HCT116 (cell line): ENCODE measurements at regions not wholly inside any gene's neighbourhood (a gene's known extent, or its start where the extent isn't known, plus 50 kb on each side); places are given as distances from the start of the nearest gene placed in this dataset.
A peak's percentile ranks its signal among the peaks of the same experiment; 100 is the strongest.

ENCODE experiments used
- ATAC-seq: fragments of 200-7000 bp; cut with Tn5 transposase; 2 replicates; pipeline ENCODE4 v1.9.1; 2020; ENCODE audit warnings: mild to moderate bottlenecking, moderate library complexity
- BruUV-seq: library from RNA; stranded (reverse); fragments of 400-500 nt; replicated peaks from 2 replicates; lab custom pipeline; 2021; lab: Mats Ljungman, UMichigan
- CTCF ChIA-PET: fragments of 300-600 bp; sonication (Branson Sonifier 250); formaldehyde crosslinking; loops from one replicate; lab custom pipeline; 2021; ENCODE audit warnings: antibody characterized with exemption; lab: Charles Lee
- POLR2A ChIA-PET: fragments of 300-600, 350-600 bp; sonication (Branson Sonifier 250); formaldehyde crosslinking; loops from one replicate; lab custom pipeline; 2021; ENCODE audit warnings: antibody characterized with exemption; lab: Charles Lee
- RAD21 ChIA-PET, 2 experiments: fragments of 300-600 bp; sonication (Branson Sonifier 250); formaldehyde crosslinking; loops; one replicate each; lab custom pipeline; 2023; ENCODE audit warnings: low total read pairs in 2 of 2; ENCODE audit not compliant: uncharacterized antibody in 2 of 2, unreplicated experiment in 2 of 2, low non-redundant PET in 1 of 2; lab: Charles Lee
- DNase-seq: peaks from one replicate; pipeline ENCODE4 v3.0.0-alpha.2; 2010; ENCODE audit warnings: low read depth, low spot score
- H2AFZ ChIP-seq: fragments of 200-600 bp; shearing (Covaris generic), sonication (generic); 2 replicates; pipeline ENCODE4 v1.6.1; 2017; ENCODE audit warnings: low read depth, mixed run types, mixed read lengths, antibody characterized with exemption, low read length; ENCODE audit not compliant: poor library complexity, severe bottlenecking
- H3K27ac ChIP-seq: 2 replicates; pipeline ENCODE4 v1.5.1; 2012; ENCODE audit warnings: low read depth, low read length
- H3K27me3 ChIP-seq: fragments of 200-600 bp; sonication (generic); 2 replicates; pipeline ENCODE4 v1.6.1; 2016; ENCODE audit warnings: mixed run types, low read length, mixed read lengths; ENCODE audit not compliant: insufficient read depth
- H3K36me3 ChIP-seq, 2 experiments: fragments of 200-500 bp in 1 of 2; fragments of 200-600 bp in 1 of 2; sonication (Bioruptor generic) in 1 of 2; sonication (generic) in 1 of 2; 2 replicates each; pipeline versions ENCODE4 v1.5.1 to v1.6.1; 2014 to 2016; ENCODE audit warnings: low read length in 2 of 2, inconsistent platforms in 1 of 2, mixed read lengths in 1 of 2, mixed run types in 1 of 2; ENCODE audit not compliant: insufficient read depth in 2 of 2, control insufficient read depth in 1 of 2
- H3K4me1 ChIP-seq, 2 experiments: fragments of 200-600 bp in 1 of 2; sonication (generic) in 1 of 2; 2 replicates each; pipeline versions ENCODE4 v1.5.1 to v1.6.1; 2012 to 2017; ENCODE audit warnings: low read length in 2 of 2, inconsistent platforms in 1 of 2, mild to moderate bottlenecking in 1 of 2, mixed read lengths in 1 of 2, mixed run types in 1 of 2, moderate library complexity in 1 of 2; ENCODE audit not compliant: insufficient read depth in 2 of 2, control insufficient read depth in 1 of 2
- H3K4me2 ChIP-seq: fragments of 200-600 bp; sonication (generic); 2 replicates; pipeline ENCODE4 v1.6.1; 2017; ENCODE audit warnings: mixed run types, low read length, mixed read lengths
- H3K4me3 ChIP-seq, 2 experiments: fragments of 200-600 bp in 1 of 2; sonication (generic) in 1 of 2; replicated peaks in 1 of 2; 2 replicates each; pipeline ENCODE4 v1.5.1; 2011 to 2016; ENCODE audit warnings: low read length in 2 of 2, control low read depth in 1 of 2, low read depth in 1 of 2, mild to moderate bottlenecking in 1 of 2, mixed read lengths in 1 of 2, mixed run types in 1 of 2
- H3K79me2 ChIP-seq: fragments of 200-600 bp; sonication (generic); 2 replicates; pipeline ENCODE4 v1.6.1; 2017; ENCODE audit warnings: mild to moderate bottlenecking, mixed run types, low read length, moderate library complexity, mixed read lengths; ENCODE audit not compliant: insufficient read depth
- H3K9ac ChIP-seq: fragments of 200-600 bp; sonication (generic); 2 replicates; pipeline ENCODE4 v1.6.1; 2016; ENCODE audit warnings: low read length, mixed read lengths
- H3K9me2 ChIP-seq: fragments of 200-600 bp; sonication (generic), shearing (Covaris generic); 2 replicates; pipeline ENCODE4 v1.6.1; 2017; ENCODE audit warnings: mixed run types, mild to moderate bottlenecking, moderate library complexity; ENCODE audit not compliant: insufficient read depth
- H3K9me3 ChIP-seq, 2 experiments: fragments of 200-500 bp in 1 of 2; fragments of 200-600 bp in 1 of 2; sonication (Bioruptor generic) in 1 of 2; sonication (generic) in 1 of 2; 2 replicates each; pipeline ENCODE4 v1.6.1; 2014 to 2017; ENCODE audit warnings: low read length in 2 of 2, mixed read lengths in 2 of 2, inconsistent platforms in 1 of 2, low read depth in 1 of 2, mild to moderate bottlenecking in 1 of 2, mixed run types in 1 of 2, moderate library complexity in 1 of 2; ENCODE audit not compliant: control insufficient read depth in 1 of 2, insufficient read depth in 1 of 2
- H4K20me1 ChIP-seq: fragments of 200-600 bp; sonication (generic), shearing (Covaris generic); 2 replicates; pipeline ENCODE4 v1.6.1; 2017; ENCODE audit warnings: mixed run types, mild to moderate bottlenecking, moderate library complexity; ENCODE audit not compliant: insufficient read depth
- EZH2 ChIP-seq: fragments of 200-600 bp; sonication (generic); IDR thresholded peaks from 2 replicates; pipeline ENCODE4 v1.6.1; 2017; ENCODE audit warnings: antibody characterized with exemption, mixed run types
- EZH2phosphoT487 ChIP-seq: fragments of 200-600 bp; IDR thresholded peaks from 2 replicates; pipeline ENCODE4 v1.6.1; 2018; ENCODE audit warnings: antibody characterized with exemption, borderline replicate concordance
- FOSL1 ChIP-seq: IDR thresholded peaks from 2 replicates; pipeline ENCODE4 v1.6.1; 2012; ENCODE audit warnings: low read depth
- JUND ChIP-seq: IDR thresholded peaks from 2 replicates; pipeline ENCODE4 v1.6.1; 2012
- SP1 ChIP-seq: IDR thresholded peaks from 2 replicates; pipeline ENCODE4 v1.6.1; 2012; ENCODE audit warnings: low read depth
- intact Hi-C: fragments of 100-400 bp; cut with micrococcal nuclease; formaldehyde crosslinking; loops from 2 replicates; pipeline ENCODE4 v1.10.0; 2022
- TF ChIP-seq, protein P1 (sequence below): IDR thresholded peaks from 2 replicates; pipeline ENCODE4 v1.6.1; 2012; ENCODE audit warnings: low read depth
- TF ChIP-seq, protein P2 (sequence below), 3 experiments: fragments of 200-600 bp in 1 of 3; sonication (generic) in 1 of 3; IDR thresholded peaks in 2 of 3; conservative IDR thresholded peaks in 1 of 3; 2 replicates each; pipeline ENCODE4 v1.5.1; 2012 to 2017; ENCODE audit warnings: low read depth in 2 of 3, low read length in 2 of 3, antibody characterized with exemption in 1 of 3, borderline replicate concordance in 1 of 3, control low read depth in 1 of 3, mild to moderate bottlenecking in 1 of 3, mixed read lengths in 1 of 3, mixed run types in 1 of 3, moderate library complexity in 1 of 3; ENCODE audit not compliant: insufficient read depth in 1 of 3
- TF ChIP-seq, protein P3 (sequence below): IDR thresholded peaks from 2 replicates; pipeline ENCODE4 v1.6.1; 2012

DNA sequence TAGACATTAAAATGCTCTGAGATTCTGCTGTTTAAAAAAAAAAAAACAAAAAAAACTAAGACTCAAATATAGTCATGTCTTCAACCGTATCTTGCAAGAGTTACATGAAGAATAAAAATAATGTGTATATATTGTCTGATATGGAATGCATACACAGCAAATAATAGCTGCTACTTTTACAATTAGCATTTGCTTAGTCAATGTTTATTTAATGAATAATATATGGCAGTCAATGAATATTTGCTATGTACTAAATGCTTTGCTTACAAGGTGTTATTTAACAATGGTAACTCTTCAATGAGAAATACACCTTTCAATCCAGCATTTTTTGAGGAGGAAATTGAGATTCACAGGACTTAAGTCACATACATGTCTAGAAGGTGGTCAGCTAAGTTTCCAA is 718.8 kb upstream of the SOX9 start:
- POLR2A ChIA-PET = interaction anchor here (3.1 kb wide), 1 partner anchor 11 kb away, joined by 10 read pairs; no protein-coding TSS in a partner anchor

DNA sequence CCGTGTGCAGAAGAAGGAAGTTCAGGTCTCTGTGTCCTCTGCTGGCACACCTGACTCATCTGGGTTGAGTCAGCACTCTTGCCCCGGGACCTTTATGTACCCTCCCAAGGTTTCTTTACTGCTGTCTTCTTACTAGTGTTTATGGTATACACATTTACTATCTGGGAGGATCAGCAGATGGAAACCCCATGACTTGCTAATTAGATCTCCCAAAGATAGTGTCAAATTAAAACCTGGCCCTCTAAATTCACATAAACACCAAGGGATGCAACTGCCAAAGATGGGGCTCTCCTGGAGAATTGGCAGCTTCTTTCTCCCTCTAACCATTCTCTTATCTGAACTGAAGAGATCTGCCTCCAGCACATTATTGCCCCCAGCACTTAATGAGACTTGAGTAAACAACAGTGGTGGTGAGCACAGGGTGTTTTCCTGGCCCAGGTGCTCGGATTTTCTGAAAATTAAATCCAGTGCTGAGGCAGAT is 718.1 kb upstream of the SOX9 start:
- intact Hi-C loops = no loop called here
- H3K4me2 ChIP-seq = peak overlapping the region; percentile 49
- H3K9ac ChIP-seq = no peak overlapping the region
- H3K27ac ChIP-seq = no peak overlapping the region
- ChIA-PET RAD21 (no interaction called here), CTCF (interaction anchor here (1.0 to 1.7 kb wide), 2 partner anchors 59 to 71 kb away, joined by 3 to 4 read pairs; no protein-coding TSS in a partner anchor), POLR2A (interaction anchor here (3.1 kb wide), 1 partner anchor 10 kb away, joined by 10 read pairs; no protein-coding TSS in a partner anchor)
- H3K9me2 ChIP-seq = no peaks in the 10 kb centered on the region
- no peaks in the 10 kb centered on the region for H3K27me3 ChIP-seq
- H3K4me3 ChIP-seq = no peak overlapping the region
- no peaks in the 10 kb centered on the region for H3K79me2 ChIP-seq
- ATAC-seq (peak; percentile 47; the same call in 1 of the 2 replicates), DNase-seq (no peak)
- TF ChIP-seq, protein P1, sequence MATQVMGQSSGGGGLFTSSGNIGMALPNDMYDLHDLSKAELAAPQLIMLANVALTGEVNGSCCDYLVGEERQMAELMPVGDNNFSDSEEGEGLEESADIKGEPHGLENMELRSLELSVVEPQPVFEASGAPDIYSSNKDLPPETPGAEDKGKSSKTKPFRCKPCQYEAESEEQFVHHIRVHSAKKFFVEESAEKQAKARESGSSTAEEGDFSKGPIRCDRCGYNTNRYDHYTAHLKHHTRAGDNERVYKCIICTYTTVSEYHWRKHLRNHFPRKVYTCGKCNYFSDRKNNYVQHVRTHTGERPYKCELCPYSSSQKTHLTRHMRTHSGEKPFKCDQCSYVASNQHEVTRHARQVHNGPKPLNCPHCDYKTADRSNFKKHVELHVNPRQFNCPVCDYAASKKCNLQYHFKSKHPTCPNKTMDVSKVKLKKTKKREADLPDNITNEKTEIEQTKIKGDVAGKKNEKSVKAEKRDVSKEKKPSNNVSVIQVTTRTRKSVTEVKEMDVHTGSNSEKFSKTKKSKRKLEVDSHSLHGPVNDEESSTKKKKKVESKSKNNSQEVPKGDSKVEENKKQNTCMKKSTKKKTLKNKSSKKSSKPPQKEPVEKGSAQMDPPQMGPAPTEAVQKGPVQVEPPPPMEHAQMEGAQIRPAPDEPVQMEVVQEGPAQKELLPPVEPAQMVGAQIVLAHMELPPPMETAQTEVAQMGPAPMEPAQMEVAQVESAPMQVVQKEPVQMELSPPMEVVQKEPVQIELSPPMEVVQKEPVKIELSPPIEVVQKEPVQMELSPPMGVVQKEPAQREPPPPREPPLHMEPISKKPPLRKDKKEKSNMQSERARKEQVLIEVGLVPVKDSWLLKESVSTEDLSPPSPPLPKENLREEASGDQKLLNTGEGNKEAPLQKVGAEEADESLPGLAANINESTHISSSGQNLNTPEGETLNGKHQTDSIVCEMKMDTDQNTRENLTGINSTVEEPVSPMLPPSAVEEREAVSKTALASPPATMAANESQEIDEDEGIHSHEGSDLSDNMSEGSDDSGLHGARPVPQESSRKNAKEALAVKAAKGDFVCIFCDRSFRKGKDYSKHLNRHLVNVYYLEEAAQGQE = no peak
- TF ChIP-seq FOSL1 (peak; percentile 87), SP1 (peak; percentile 37; the same call in 1 of the 2 replicates), JUND (peak; percentile 82)
- peak overlapping the region; percentile 85 for H2AFZ ChIP-seq
- H3K36me3 ChIP-seq = no peaks in the 10 kb centered on the region
- H4K20me1 ChIP-seq = no peaks in the 10 kb centered on the region
- no peaks in the 10 kb centered on the region for H3K9me3 ChIP-seq
- BruUV-seq = no TSS peak
- H3K4me1 ChIP-seq = peaks cover 0 to 16% of the 10 kb centered on the region in 2 experiments; a peak in 2 of 4 replicates

More for the DNA sequence above, 718.8 kb upstream of the SOX9 start:
- ATAC-seq = no peak
- intact Hi-C loops = no loop called here
- Histone ChIP-seq H2AFZ (peak overlapping the region; percentile 85), H3K27me3 (no peaks in the 10 kb centered on the region), H3K4me2 (peak overlapping the region; percentile 49), H3K9me3 (no peaks in the 10 kb centered on the region), H3K36me3 (no peaks in the 10 kb centered on the region), H3K4me1 (peaks cover 0 to 16% of the 10 kb centered on the region in 2 experiments; a peak in 2 of 4 replicates), H3K9ac (no peak overlapping the region), H3K9me2 (no peaks in the 10 kb centered on the region), H3K4me3 (no peak overlapping the region), H4K20me1 (no peaks in the 10 kb centered on the region), H3K27ac (no peak overlapping the region), H3K79me2 (no peaks in the 10 kb centered on the region)
- ChIA-PET CTCF (interaction anchor here (1.7 kb wide), 1 partner anchor 71 kb away, joined by 4 read pairs; no protein-coding TSS in a partner anchor), RAD21 (no interaction called here)
- no peak for TF ChIP-seq EZH2phosphoT487
- TF ChIP-seq, protein P2, sequence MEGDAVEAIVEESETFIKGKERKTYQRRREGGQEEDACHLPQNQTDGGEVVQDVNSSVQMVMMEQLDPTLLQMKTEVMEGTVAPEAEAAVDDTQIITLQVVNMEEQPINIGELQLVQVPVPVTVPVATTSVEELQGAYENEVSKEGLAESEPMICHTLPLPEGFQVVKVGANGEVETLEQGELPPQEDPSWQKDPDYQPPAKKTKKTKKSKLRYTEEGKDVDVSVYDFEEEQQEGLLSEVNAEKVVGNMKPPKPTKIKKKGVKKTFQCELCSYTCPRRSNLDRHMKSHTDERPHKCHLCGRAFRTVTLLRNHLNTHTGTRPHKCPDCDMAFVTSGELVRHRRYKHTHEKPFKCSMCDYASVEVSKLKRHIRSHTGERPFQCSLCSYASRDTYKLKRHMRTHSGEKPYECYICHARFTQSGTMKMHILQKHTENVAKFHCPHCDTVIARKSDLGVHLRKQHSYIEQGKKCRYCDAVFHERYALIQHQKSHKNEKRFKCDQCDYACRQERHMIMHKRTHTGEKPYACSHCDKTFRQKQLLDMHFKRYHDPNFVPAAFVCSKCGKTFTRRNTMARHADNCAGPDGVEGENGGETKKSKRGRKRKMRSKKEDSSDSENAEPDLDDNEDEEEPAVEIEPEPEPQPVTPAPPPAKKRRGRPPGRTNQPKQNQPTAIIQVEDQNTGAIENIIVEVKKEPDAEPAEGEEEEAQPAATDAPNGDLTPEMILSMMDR (IDR thresholded peaks at IDR 0.05 in 2 of 3, conservative IDR thresholded peaks at IDR 0.05 in 1 of 3; ENCODE audit: borderline replicate concordance in 1 of 3, insufficient read depth in 1 of 3, low read depth in 2 of 3, low read length in 2 of 3) = no peak
- no peak for TF ChIP-seq EZH2
- TF ChIP-seq, protein P3, sequence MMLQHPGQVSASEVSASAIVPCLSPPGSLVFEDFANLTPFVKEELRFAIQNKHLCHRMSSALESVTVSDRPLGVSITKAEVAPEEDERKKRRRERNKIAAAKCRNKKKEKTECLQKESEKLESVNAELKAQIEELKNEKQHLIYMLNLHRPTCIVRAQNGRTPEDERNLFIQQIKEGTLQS = no peak
- DNase-seq = no peak
- BruUV-seq = no TSS peak
